Ovary (tissue), 3 donors: ENCODE measurements at regions not wholly inside any gene's neighbourhood (a gene's known extent, or its start where the extent isn't known, plus 50 kb on each side); places are given as distances from the start of the nearest gene placed in this dataset.

Experiments
- CTCF ChIP-seq, 3 donors: fragments of 450-650 bp in 2 of 3; fragments of 200-600 bp in 1 of 3; IDR thresholded peaks; one replicate each; pipeline versions ENCODE4 v1.5.1 to v1.8.0; 2016 to 2022; ENCODE audit warnings: antibody characterized with exemption in 3 of 3, mild to moderate bottlenecking in 1 of 3
- POLR2A ChIP-seq: fragments of 450-650 bp; IDR thresholded peaks from one replicate; pipeline ENCODE4 v1.6.1; 2017; ENCODE audit warnings: antibody characterized with exemption, mild to moderate bottlenecking, moderate library complexity
- donor health status: DM: no; HTN: no; CAD: no.

- TF ChIP-seq POLR2A (no peak), CTCF (IDR thresholded peaks at IDR 0.05) (no peak)
Measured at GRCh38 chr18:75926811-75927210, 499.3 kb upstream of the SMIM21 start.
